ENCODE measurements at regions not wholly inside any gene's neighbourhood (a gene's known extent, or its start where the extent isn't known, plus 50 kb on each side); places are given as distances from the start of the nearest gene placed in this dataset.

DNA sequence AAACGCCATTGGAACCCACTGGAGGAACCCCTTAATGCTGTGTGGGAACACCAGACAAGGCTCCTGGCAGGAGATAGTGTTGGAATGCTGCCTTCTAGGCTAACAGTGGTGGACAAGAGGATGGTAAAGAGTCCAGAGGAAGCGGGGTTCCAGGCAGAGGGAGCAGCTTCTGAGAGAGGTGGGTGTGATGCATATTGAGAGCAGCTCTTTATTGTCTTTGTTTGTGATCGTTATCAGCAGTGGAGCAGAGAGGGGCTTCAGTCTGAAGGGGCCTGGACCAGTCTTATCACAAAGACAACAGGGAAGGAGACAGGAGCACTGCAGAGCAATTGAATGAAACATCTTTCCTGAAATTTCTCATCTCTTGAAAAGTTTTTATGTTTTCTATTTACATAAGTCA lies 106.8 kb upstream of the PLET1 start:
- Mint-ChIP-seq H3K4me3 (no peak overlapping the region), H3K36me3 (ENCODE audit: insufficient read depth) (no peaks in the 10 kb centered on the region), H3K27ac (no peak overlapping the region), H3K27me3 (no peaks in the 10 kb centered on the region), H3K9me3 (no peaks in the 10 kb centered on the region), H3K4me1 (ENCODE audit: low read depth in 2 of 2) (no peaks in the 10 kb centered on the region)
- DNase-seq = no peak
- ATAC-seq (replicated peaks) = no peak

DNA sequence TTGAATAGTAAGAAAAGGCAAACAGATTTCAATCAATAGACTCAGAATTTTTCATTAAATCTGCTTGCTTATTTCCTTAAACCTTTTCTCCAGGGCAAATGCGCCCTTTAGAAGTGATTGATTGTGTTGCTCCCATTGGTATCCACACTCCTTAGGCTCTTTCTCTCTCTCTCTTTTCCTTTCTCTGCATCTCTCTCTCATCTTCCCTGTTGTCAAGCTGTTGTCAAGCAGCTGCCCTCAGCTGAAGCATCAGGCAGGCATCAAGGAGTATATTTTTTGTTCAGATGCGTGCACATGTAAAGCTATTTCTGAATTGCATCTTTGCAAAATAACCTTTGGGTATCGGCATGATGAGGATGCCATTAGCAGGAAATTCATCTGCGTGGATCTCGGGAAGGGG lies 107.2 kb upstream of the PLET1 start:
- Mint-ChIP-seq H3K36me3 (ENCODE audit: insufficient read depth) (no peaks in the 10 kb centered on the region), H3K27me3 (no peaks in the 10 kb centered on the region), H3K4me1 (ENCODE audit: low read depth in 2 of 2) (no peaks in the 10 kb centered on the region), H3K27ac (no peak overlapping the region), H3K4me3 (no peak overlapping the region), H3K9me3 (no peaks in the 10 kb centered on the region)
- ATAC-seq (replicated peaks) (no peak), DNase-seq (no peak)

DNA sequence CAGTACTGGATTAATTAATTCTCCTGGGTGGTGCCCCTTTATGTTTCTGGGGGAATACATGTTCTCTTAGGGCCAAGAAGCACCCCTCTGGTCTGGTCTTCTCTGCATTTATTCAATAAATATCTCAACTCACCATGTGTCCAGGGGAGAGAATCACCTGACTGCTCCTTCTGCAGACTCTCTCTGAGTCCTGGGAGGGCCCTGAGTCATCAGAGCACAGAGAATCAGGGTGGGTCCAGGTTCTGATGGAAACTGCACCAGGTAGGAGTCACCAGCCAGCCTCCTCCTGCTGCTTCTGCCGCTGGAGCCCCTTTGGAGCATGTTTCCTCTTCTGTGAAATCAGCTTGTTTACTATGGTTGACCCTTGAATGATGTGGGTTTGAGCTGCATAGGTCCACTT lies 107.7 kb upstream of the PLET1 start:
- H3K27me3 Mint-ChIP-seq = no peaks in the 10 kb centered on the region
- no peak overlapping the region for H3K4me3 Mint-ChIP-seq
- no peak for ATAC-seq (replicated peaks)

DNA sequence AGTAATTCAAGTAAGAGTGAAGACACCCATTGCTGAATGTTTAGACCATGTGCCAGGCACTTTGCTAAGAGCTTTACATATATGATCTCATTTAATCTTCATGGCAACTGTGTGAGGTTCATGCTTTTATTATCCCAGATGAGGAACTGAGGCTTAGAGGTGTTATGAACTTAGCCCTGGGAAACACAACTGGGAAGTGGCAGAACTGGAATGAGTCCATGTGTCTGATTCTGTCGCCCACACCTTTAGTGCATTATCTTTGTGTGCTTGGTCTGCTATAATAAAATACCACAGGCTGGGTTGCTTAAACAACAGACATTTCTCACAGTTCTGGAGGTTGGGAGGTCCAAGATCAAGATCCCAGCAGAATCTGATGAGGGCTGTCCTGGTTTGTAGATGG lies 108.7 kb upstream of the PLET1 start:
- DNase-seq = no peak
- Mint-ChIP-seq H3K9me3 (no peaks in the 10 kb centered on the region), H3K27ac (no peak overlapping the region), H3K36me3 (ENCODE audit: insufficient read depth) (no peaks in the 10 kb centered on the region), H3K4me3 (no peak overlapping the region), H3K4me1 (ENCODE audit: low read depth in 2 of 2) (no peaks in the 10 kb centered on the region), H3K27me3 (no peaks in the 10 kb centered on the region)
- no peak for ATAC-seq (replicated peaks)

More for the DNA sequence above, 107.7 kb upstream of the PLET1 start:
- H3K27ac Mint-ChIP-seq = no peak overlapping the region
- H3K36me3 Mint-ChIP-seq (ENCODE audit: insufficient read depth) = no peaks in the 10 kb centered on the region
- no peaks in the 10 kb centered on the region for H3K9me3 Mint-ChIP-seq
- H3K4me1 Mint-ChIP-seq (ENCODE audit: low read depth in 2 of 2) = no peaks in the 10 kb centered on the region
- DNase-seq = no peak

DNA sequence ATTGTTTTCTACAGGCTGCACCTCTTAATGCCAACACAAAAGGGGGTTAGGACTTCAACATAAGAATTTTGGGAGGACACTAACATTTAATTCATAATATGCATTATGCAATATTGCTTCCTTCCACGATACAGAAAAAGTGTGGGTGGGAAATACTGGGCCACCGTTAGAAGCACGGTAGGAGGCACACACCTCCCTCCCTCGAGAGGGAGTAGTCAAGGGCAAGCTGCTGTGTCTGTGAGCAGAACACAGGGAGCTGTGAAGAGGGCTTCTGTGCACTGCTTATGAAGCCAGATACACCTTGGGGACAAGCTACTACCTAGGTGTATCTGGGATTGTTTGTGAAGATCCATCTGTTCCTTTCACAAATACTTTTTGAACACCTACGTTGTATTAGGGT lies 109.3 kb upstream of the PLET1 start:
- Mint-ChIP-seq H3K36me3 (ENCODE audit: insufficient read depth) (no peaks in the 10 kb centered on the region), H3K27me3 (no peaks in the 10 kb centered on the region), H3K4me1 (ENCODE audit: low read depth in 2 of 2) (no peaks in the 10 kb centered on the region), H3K27ac (no peak overlapping the region), H3K9me3 (no peaks in the 10 kb centered on the region), H3K4me3 (no peak overlapping the region)
- DNase-seq (no peak), ATAC-seq (replicated peaks) (no peak)

DNA sequence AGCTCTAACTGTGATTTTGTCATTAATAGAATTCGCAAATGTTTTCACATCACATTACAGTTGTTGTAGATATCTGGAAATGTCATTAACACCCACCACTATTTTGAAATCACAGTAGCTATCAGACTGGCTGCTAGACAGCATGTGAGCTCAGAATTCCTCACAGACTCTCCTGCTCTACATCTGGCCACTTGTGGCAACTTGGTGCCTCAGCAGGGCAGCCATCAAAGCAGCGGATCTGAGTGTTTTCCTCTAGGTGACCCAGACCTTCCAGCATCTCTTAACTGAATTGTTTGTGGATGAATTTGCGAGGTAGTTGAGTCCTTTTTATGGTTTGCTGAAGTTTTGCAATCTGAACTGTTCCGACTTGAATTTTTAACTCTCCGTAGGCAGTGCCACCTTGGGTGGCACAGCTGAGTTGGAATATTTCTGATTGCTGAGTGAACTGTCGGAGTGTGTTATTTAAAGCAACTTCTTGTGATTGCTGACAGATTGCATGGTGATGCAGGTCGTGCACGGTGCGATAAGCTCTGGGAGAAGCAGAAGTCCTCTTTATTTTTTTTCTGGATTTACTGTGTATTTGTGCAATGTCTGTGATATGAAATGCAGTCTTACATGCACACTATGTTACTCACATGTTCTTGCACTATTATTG lies 114.0 kb upstream of the PLET1 start:
- ATAC-seq (replicated peaks) = no peak
- Mint-ChIP-seq H3K36me3 (ENCODE audit: insufficient read depth) (no peaks in the 10 kb centered on the region), H3K27ac (no peak overlapping the region), H3K4me3 (no peak overlapping the region), H3K4me1 (ENCODE audit: low read depth in 2 of 2) (no peaks in the 10 kb centered on the region), H3K27me3 (no peaks in the 10 kb centered on the region), H3K9me3 (no peaks in the 10 kb centered on the region)
- no peak for DNase-seq

DNA sequence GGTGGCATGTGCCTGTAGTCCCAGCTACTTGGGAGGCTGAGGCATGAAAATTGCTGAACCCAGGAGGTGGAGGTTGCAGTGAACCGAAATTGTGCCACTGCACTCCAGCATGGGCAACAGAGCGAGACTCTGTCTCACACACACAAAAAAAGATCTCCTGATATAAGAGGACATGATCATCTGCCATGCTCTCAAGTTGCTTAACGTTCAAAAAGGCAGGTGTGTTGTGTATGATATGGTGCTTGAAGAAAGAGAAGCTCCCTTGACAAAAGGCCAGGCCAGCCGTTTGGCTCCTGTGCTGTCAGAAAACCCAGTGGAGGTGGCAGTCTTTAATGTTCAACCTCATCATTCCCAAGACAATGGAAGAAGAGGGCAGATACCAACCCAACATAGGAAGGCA lies 117.3 kb upstream of the PLET1 start:
- Mint-ChIP-seq H3K4me3 (no peak overlapping the region), H3K36me3 (ENCODE audit: insufficient read depth) (no peaks in the 10 kb centered on the region), H3K27me3 (peaks cover 0 to 4% of the 10 kb centered on the region in 2 donors), H3K27ac (no peak overlapping the region), H3K9me3 (no peaks in the 10 kb centered on the region), H3K4me1 (ENCODE audit: low read depth in 2 of 2) (no peaks in the 10 kb centered on the region)
- ATAC-seq (replicated peaks) (no peak), DNase-seq (no peak)

DNA sequence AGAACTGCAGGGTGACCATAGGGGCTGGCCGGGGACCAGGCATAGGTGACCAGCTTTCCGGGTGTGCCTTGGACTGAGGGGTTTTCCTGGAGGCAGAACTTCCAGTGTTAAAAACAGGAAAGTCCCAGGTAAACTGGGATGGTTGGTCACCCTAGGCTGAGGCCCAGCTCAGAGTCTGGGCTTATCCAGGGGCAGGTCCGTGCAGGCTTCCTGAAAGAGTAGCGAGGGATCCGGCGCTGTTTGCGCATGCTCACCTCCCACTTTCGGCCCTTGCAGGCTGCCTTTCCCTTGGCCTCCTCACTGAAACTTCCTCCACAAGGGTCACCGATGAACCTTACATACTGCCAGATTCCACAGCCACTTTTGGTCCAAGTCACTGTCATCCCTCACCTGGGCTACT lies 119.8 kb upstream of the PLET1 start:
- Mint-ChIP-seq H3K9me3 (no peaks in the 10 kb centered on the region), H3K4me3 (no peak overlapping the region), H3K27me3 (peaks cover 0 to 9% of the 10 kb centered on the region in 2 donors), H3K27ac (no peak overlapping the region), H3K4me1 (ENCODE audit: low read depth in 2 of 2) (no peaks in the 10 kb centered on the region), H3K36me3 (ENCODE audit: insufficient read depth) (no peaks in the 10 kb centered on the region)
- DNase-seq (no peak), ATAC-seq (replicated peaks) (no peak)

DNA sequence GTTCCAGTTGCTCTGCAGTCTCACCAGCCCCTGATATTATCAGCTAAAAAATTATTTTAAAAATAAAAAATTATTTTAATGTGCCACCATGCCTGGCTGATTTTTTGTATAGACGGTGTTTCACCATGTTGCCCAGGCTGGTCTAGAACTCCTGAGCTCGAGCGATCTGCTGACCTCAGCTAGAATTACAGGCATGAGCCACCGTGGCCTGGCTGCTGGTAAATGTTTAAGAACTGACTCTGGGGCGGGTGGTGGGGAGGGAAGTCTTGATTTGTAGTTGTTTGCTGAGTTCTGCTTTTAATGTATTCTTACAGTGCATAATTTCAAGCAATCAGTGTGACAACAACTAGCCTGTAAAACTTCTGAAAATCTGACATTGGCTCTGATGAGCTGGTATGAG lies 120.9 kb upstream of the PLET1 start:
- Mint-ChIP-seq H3K27ac (no peak overlapping the region), H3K4me3 (no peak overlapping the region), H3K36me3 (ENCODE audit: insufficient read depth) (no peaks in the 10 kb centered on the region), H3K9me3 (no peaks in the 10 kb centered on the region), H3K4me1 (ENCODE audit: low read depth in 2 of 2) (no peaks in the 10 kb centered on the region), H3K27me3 (peaks cover 0 to 9% of the 10 kb centered on the region in 2 donors)
- DNase-seq = no peak
- no peak for ATAC-seq (replicated peaks)

DNA sequence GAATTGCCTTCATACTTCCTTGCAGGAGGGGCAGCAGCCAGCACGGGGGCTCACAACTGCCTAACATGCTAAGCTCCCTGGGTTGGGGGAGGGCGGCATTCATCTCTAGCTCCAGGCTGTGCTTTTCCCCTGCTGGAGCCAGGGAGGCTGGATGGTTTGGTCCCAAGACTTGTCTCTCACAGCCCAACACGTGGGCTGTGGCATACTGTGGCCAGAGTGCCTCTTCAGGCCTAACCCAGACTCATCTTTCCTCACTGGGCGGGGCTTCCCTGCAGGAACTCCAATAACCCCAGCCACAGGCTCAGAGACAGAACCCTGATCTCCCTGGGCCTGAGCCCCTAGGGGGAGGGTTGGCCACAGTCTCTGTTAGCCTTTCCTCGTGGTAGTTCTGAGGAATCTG lies 121.9 kb upstream of the PLET1 start:
- H3K27ac Mint-ChIP-seq = no peak overlapping the region
- DNase-seq (no peak), ATAC-seq (replicated peaks) (no peak)
- no peaks in the 10 kb centered on the region for H3K36me3 Mint-ChIP-seq (ENCODE audit: insufficient read depth)
- H3K4me1 Mint-ChIP-seq (ENCODE audit: low read depth in 2 of 2) = no peaks in the 10 kb centered on the region
- H3K9me3 Mint-ChIP-seq = no peaks in the 10 kb centered on the region
- peaks cover 0 to 9% of the 10 kb centered on the region in 2 donors for H3K27me3 Mint-ChIP-seq
- no peak overlapping the region for H3K4me3 Mint-ChIP-seq

DNA sequence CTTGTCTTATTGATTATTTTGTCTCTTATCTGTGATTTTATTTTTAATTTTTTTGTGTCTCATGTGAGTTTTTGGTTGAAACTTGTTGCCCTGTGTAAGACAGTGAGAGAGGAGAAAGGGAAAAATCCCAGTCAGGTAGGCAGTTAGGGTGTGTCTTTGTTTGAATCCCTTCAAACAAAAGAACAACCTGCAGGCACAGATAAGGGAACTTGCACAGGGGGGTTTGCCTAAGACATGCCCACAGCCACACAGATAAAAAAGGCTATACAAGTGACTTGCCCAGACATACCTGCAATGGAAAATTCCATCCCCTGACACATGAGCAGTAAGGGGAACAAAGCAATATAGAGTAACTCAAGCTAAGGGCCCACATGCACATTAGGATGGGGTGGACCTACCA lies 127.8 kb upstream of the PLET1 start:
- H3K4me1 Mint-ChIP-seq (ENCODE audit: low read depth in 2 of 2) = no peaks in the 10 kb centered on the region
- ATAC-seq (replicated peaks) (no peak), DNase-seq (no peak)
- no peak overlapping the region for H3K4me3 Mint-ChIP-seq
- no peak overlapping the region for H3K27ac Mint-ChIP-seq
- peaks cover 2 to 5% of the 10 kb centered on the region in 2 donors for H3K9me3 Mint-ChIP-seq
- no peaks in the 10 kb centered on the region for H3K36me3 Mint-ChIP-seq (ENCODE audit: insufficient read depth)
- H3K27me3 Mint-ChIP-seq = peaks cover 23 to 24% of the 10 kb centered on the region in 2 donors

DNA sequence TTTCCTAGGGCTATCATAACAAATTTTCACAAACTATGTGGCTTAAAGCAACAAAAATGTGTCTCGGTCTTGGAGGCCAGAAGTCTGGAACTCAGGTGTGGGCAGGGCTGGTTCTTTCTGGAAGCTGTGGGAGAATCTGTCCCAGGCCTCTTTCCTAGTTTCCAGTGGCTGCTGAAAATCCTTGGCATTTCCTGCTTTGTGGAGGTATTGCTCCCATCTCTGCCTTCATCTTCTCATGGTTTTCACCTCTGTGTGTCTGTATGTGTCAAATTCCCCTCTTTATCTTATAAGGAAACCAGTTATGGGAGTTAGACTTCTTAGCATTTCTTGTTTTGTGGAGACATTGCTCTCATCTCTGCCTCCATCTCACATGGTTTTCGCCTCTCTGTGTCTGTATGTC lies 130.4 kb upstream of the PLET1 start:
- Mint-ChIP-seq H3K4me1 (ENCODE audit: low read depth in 2 of 2) (no peaks in the 10 kb centered on the region), H3K4me3 (no peak overlapping the region), H3K36me3 (ENCODE audit: insufficient read depth) (no peaks in the 10 kb centered on the region), H3K27me3 (peaks cover 23 to 29% of the 10 kb centered on the region in 2 donors), H3K9me3 (peaks cover 2 to 5% of the 10 kb centered on the region in 2 donors), H3K27ac (no peak overlapping the region)
- DNase-seq = no peak
- no peak for ATAC-seq (replicated peaks)

DNA sequence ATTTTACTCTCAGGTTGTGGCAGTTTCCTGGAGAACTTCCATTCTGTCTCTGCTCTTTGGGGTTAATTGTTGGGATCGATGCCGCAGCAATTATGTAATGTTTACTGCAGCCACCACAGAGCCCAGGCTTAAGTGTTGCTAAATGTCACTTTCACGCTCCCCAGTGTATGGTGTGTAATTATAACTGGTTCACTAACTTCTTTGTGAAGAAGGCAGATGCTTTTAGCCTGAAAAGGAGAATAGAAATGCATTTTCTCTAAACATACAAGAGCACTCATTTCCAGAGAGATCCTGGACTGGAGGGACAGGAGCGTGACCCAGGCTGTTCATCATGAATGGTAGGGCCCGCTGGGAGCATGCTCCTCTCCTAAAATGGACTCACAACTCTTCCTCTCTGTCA lies 132.2 kb upstream of the PLET1 start:
- peaks cover 27 to 31% of the 10 kb centered on the region in 2 donors for H3K27me3 Mint-ChIP-seq
- H3K36me3 Mint-ChIP-seq (ENCODE audit: insufficient read depth) = no peaks in the 10 kb centered on the region
- ATAC-seq (replicated peaks) (no peak), DNase-seq (no peak)
- no peak overlapping the region for H3K4me3 Mint-ChIP-seq
- peaks cover 2 to 5% of the 10 kb centered on the region in 2 donors for H3K9me3 Mint-ChIP-seq
- H3K4me1 Mint-ChIP-seq (ENCODE audit: low read depth in 2 of 2) = no peaks in the 10 kb centered on the region
- no peak overlapping the region for H3K27ac Mint-ChIP-seq

DNA sequence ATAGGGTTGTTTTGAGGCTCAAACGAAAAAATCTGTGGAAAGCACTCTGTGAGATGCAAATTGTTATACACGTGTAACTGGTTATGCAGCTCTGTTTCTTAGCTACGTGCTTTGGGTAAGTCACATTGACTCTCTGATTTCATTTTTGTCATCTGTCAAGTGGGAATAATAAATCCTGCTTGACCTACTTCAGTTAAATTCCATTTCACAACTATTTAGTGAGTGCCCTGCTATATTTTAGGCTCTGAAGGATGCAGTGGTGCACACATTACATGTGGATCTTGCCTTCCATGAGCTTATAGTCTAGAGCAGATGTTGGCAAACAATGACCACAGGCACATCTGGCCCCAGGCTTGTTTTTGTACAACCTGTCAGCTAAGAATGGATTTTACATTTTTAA lies 133.6 kb upstream of the PLET1 start:
- Mint-ChIP-seq H3K9me3 (peaks cover 2 to 5% of the 10 kb centered on the region in 2 donors), H3K36me3 (ENCODE audit: insufficient read depth) (no peaks in the 10 kb centered on the region), H3K27me3 (peaks cover 22 to 31% of the 10 kb centered on the region in 2 donors), H3K4me3 (no peak overlapping the region), H3K4me1 (ENCODE audit: low read depth in 2 of 2) (no peaks in the 10 kb centered on the region), H3K27ac (no peak overlapping the region)
- DNase-seq = no peak
- ATAC-seq (replicated peaks) = no peak

DNA sequence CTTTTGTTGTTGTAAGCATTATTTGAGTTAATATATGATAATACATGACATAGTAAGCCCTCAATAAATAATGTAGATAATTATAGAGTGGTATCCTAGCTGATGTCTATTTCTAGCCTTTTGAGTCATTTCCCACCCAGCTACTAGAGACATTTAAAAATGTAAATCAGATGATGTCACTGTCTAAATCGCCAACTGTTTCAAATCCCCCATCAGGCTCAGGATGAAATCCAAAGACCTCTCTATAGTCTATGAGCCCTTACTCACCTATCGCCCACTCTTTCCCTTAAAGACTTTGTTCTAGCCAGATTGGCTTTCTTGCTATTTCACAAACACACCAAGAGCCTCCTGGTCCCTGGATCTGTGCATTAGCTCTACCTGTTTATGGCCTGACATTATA lies 135.4 kb upstream of the PLET1 start:
- H3K27ac Mint-ChIP-seq = no peak overlapping the region
- DNase-seq = no peak
- H3K4me1 Mint-ChIP-seq (ENCODE audit: low read depth in 2 of 2) = no peaks in the 10 kb centered on the region
- no peak overlapping the region for H3K4me3 Mint-ChIP-seq
- peaks cover 24% of the 10 kb centered on the region in 2 donors for H3K27me3 Mint-ChIP-seq
- no peak for ATAC-seq (replicated peaks)
- H3K36me3 Mint-ChIP-seq (ENCODE audit: insufficient read depth) = no peaks in the 10 kb centered on the region
- H3K9me3 Mint-ChIP-seq = peaks cover 2% of the 10 kb centered on the region in 2 donors
